Stimulated activated CD8-positive, alpha-beta memory T cell treated with anti-CD3 and anti-CD28 coated beads, Interleukin-15, amount 100 ng/mL, for 1 hour (primary cell): ENCODE measurements at regions not wholly inside any gene's neighbourhood (a gene's known extent, or its start where the extent isn't known, plus 50 kb on each side); places are given as distances from the start of the nearest gene placed in this dataset.

Experiments used
- DNase-seq: peaks from one replicate; pipeline ENCODE4 v3.0.0-alpha.2; 2020; ENCODE audit warnings: low read depth

GRCh38 chr17:14886200-14886739, 378.9 kb downstream of the PMP22 start:
- no peak for DNase-seq

GRCh38 chr17:14882131-14882530, 383.0 kb downstream of the PMP22 start:
- no peak for DNase-seq

GRCh38 chr17:14875557-14876412, 389.3 kb downstream of the PMP22 start:
- no peak for DNase-seq

GRCh38 chr17:14873996-14874395, 391.1 kb downstream of the PMP22 start:
- DNase-seq: no peak

GRCh38 chr17:14873540-14873939, 391.6 kb downstream of the PMP22 start:
- no peak for DNase-seq

- DNase-seq: no peak
Observed at GRCh38 chr17:14871921-14872320, 393.2 kb downstream of the PMP22 start.

GRCh38 chr17:14866266-14866665, 398.9 kb downstream of the PMP22 start:
- DNase-seq: no peak

GRCh38 chr17:14864127-14864526, 401.0 kb downstream of the PMP22 start:
- DNase-seq: no peak

- no peak for DNase-seq
Observed at GRCh38 chr17:14859542-14859941, 405.6 kb downstream of the PMP22 start.

- no peak for DNase-seq
Observed at GRCh38 chr17:14856176-14856575, 408.9 kb downstream of the PMP22 start.

- DNase-seq: no peak
Observed at GRCh38 chr17:14854691-14855090, 410.4 kb downstream of the PMP22 start.

- DNase-seq: no peak
Observed at GRCh38 chr17:14845591-14846281, 419.4 kb downstream of the PMP22 start.

- no peak for DNase-seq
Observed at GRCh38 chr17:14843086-14843795, 421.9 kb downstream of the PMP22 start.

- DNase-seq: no peak
Observed at GRCh38 chr17:14840616-14841231, 424.4 kb downstream of the PMP22 start.

GRCh38 chr17:14838567-14838966, 426.6 kb downstream of the PMP22 start:
- DNase-seq: no peak

- no peak for DNase-seq
Observed at GRCh38 chr17:14833201-14833785, 431.8 kb downstream of the PMP22 start.

- DNase-seq: no peak
Observed at GRCh38 chr17:14831491-14831890, 433.6 kb downstream of the PMP22 start.

GRCh38 chr17:14827396-14827919, 437.7 kb downstream of the PMP22 start:
- DNase-seq: no peak

- no peak for DNase-seq
Observed at GRCh38 chr17:14826358-14826757, 438.8 kb downstream of the PMP22 start.

- DNase-seq: no peak
Observed at GRCh38 chr17:14818469-14818868, 446.7 kb downstream of the PMP22 start.

GRCh38 chr17:14815079-14815478, 450.0 kb downstream of the PMP22 start:
- DNase-seq: no peak
